GM18505 (cell line): ENCODE measurements at regions not wholly inside any gene's neighbourhood (a gene's known extent, or its start where the extent isn't known, plus 50 kb on each side); places are given as distances from the start of the nearest gene placed in this dataset.
A peak's percentile ranks its signal among the peaks of the same experiment; 100 is the strongest.
"Not testable (repeated sequence)": the region's sequence is repeated elsewhere in the genome, so short reads cannot be mapped to it uniquely, and the experiment has no call there.

ENCODE experiments used
- ATAC-seq: cut with Tn5 transposase; IDR thresholded peaks from one replicate; pipeline ENCODE4 v1.9.1; 2021; ENCODE audit not compliant: unreplicated experiment
- POLR2A ChIP-seq: IDR thresholded peaks from 4 replicates; pipeline ENCODE4 v1.6.1; 2011; ENCODE audit warnings: borderline replicate concordance; ENCODE audit not compliant: insufficient read depth, insufficient read length; ENCODE audit errors: extremely low read depth

DNA sequence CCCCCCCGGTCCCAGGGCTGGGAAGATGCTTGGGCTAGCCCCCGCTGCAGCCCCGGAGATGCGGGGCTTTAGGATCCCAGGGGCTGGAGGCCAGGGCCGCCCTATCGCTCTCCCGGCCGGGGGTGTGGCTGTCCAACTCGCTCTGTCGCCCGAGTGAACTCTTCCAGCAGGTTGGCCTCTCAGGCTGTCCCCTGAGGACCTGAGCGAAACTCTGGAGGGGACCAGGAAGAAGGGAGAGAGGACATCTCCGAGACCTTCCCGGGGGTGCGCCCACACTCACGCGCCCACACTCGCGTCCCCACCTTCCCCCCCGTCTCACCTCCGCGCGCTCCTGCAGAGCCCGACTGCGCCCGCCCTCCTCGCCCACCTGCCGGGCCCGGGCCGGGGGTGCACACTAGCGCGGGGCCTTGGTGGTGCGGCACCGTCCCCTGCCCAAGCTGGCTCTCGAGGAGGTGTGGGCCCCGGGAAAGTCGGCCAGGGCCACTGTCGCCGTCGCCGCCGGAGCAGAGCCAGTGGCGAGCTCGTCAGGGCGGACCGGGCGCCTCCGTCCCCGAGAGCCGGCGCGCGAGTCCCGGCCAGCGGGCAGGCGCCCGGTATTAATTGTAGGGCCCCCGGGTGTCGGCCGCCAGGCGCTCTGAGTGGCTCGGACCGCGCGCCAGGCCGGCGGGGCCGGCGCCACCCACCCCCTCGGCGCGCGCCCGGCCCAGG lies 101.7 kb upstream of the SVIL start:
- ATAC-seq: no peak
- no peak for TF ChIP-seq POLR2A

DNA sequence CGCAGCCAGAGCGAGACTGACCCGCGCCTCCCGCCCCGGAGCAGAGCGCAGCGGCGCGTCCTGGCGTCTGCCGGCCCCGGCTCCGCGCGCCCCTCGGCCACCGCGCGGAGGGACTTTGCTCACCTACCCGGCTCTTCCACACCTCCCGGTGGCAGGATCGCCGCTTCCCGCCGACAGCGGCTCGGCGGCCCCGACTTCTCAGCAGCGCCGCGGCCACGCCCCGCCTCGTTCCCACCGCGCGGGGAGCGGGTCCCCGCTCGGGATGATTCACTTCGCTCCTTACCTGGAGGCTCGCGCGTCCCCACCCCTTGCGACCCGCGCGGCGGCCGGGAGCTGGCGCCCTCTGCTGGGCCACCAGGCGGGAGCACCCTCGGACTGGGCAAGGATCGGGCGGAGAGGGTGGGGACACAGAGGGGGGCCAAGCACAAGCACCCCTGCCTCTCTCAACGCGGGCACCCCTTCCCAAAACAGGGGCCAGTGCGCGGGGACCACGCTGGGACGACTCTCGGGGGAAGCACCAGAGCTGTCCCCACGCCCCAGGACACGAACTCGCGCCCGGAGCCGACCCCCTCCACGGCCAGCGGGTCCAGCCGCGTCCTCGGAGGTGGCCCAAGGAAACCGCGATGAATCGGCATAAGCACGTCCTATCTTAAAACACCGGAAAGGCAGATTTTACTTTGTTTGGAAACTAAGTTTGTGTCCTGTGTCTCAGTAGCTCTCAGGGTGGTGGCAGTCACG lies 101.0 kb upstream of the SVIL start:
- ATAC-seq: peak; percentile 90
- no peak for TF ChIP-seq POLR2A

DNA sequence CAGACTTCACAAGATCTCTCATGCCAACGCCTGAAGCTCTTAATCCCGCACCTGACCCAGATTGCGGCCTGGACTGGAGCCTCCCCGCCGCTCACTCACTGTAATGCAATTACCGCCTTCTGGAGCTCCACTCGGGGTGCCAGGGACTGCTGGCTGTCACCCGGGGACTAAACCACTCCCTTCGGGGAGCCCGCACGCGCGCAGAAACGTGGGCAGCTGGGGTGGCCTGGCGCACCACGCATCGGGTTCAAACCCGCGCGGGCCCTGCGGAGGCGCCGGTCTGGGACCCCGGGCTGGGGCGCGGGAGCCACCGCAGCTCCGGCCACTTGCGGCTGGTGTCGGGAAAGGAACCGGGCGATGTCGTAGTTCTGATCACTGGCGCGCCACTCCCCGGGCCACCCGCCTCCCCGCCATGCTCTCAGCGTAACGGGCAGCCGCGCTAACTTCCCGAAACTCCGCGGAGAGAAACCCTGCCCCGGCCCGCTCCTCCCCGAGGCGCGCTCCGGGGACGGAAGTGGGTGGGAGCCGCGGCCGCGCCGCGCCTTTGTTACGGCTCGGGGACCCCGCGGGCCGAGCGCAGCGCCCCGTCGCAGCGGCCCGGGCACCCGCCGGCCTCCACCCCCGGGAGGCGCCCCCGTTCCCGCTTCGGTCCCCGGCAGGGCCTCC lies 100.3 kb upstream of the SVIL start:
- no peak for TF ChIP-seq POLR2A
- peak; percentile 47 for ATAC-seq

DNA sequence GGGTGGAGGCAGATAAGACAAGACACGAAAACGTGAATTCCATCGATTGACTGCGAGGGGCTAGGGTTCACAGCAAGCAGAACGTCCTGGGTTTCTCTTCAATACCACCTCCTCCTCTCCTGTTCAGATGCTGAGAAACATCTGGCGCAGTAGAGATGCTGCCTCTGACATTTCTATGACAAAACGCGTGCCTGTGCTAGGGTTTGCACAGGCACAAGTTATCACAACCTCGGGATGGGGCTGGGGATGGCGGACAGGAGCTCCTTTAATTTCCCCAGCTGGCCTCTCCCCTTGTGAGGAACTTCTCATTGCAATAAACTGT lies 99.8 kb upstream of the SVIL start:
- no peak for TF ChIP-seq POLR2A
- no peak for ATAC-seq

DNA sequence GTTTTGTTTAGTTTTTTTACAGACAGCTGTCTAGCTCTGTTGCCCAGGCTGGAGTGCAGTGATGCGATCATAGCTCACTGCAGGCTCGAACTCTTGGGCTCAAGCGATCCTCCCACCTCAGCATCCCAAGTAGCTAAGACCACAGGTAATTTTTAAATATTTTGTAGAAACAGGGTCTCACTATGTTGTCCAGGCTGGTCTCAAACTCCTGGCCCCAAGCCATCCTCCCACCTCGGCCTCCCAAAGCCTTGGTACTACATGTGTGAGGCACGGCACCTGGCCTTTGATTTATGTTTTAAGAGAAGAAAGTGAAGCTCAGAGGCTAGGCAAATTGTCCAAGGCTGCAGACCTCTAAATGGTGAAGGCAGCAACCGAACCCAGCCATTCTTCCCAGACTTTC lies 98.6 kb upstream of the SVIL start:
- TF ChIP-seq POLR2A: no peak
- no peak for ATAC-seq

DNA sequence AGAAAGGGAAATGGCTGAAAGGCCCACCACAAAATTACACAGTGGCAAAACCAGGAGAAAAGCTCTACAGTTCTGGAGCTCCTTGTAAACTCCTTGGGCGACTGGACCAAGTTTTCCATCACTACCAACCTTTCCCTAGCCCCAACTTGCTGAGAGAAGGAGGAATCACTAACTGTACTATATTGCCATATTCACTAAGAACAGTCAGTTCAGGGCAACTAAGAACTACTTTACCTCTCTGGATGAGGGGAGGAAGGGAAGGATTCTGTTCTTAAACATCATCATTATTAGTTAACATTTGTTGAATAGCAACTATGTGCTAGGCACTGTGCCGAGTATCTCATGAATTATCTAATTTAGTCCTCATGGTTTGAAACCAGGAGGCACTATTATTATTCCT lies 98.1 kb upstream of the SVIL start:
- no peak for ATAC-seq
- TF ChIP-seq POLR2A: no peak

DNA sequence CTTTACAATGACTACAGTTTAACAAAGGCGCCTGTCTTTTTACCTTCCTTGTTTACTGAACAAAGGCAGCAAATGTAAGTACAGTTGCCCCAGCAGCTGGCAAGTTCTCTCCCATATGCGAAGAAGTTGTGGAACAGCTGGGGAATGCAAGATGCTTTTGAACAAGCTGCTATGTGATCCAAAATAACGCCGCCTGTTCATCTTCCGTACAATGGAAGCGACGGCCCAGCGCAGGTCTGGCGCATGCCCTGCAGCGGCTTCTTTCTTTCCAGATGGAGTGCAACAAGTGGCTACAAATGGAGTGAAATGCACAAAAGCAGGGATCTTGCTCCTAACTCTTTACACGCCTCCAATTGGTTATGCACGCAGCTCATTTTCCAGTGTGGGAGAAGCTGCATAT lies 97.0 kb upstream of the SVIL start:
- TF ChIP-seq POLR2A: no peak

DNA sequence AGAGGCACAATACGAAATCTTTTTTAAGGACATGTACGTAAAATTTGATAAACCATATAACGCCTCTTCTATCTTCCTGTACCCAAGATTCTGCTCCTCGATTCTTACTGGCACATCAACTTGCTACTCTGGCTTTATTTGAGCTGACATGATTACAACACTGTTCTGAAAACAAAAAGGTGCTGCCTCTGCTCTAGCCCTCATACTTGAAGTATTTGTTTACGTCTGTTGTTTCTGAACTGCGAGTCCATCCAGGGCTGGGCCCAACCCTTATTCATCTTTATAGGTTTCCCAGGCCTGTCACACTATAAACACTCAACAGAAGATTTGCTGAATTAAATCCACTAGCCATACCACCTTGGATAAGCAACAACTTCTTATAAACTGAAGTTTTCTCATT lies 96.2 kb upstream of the SVIL start:
- no peak for ATAC-seq
- TF ChIP-seq POLR2A: no peak

More for the DNA sequence above, 97.0 kb upstream of the SVIL start:
- ATAC-seq: no peak

DNA sequence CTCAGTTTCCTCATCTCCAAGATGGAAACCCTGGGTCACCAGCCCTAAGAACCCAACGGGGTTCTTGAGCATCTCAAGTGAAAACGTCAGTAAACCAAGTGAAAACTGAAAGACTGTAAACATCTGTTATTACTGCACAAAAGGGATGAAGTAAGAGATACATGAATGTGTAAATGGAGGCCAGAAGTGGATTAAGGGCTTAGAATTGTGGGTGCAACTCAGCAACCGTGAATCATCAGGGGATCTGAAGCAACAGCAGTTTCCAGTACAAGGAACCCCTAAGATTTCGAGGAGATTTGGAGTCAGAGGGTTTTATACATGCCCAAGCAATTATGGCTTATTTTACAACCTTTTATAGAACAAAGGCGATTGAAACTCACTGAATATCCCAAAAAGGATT lies 95.7 kb upstream of the SVIL start:
- ATAC-seq: no peak
- no peak for TF ChIP-seq POLR2A

DNA sequence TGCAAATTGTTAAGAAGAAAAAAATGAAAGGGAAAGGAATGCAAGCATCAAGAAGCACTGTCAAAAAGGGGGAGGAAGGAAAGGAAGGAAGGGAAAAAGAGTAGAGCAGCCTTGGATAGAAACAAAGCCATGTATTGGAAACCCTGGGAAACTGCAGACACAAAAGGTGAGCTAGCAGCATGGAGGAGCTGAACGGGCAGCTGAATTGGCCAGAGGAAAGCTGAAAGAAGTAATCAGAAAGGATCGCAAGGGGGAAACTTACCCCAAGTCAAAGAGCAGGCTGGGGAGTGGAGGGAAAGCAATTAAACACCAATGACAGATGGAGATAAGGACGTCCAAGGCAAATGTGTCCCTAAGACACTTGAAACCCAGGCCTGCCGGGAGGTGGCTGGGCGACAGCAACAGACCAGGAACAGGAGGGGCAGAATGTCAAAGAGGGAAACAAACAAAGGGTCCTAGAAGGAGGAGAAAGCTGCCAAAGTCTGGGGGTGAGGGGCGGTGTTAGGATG lies 93.8 kb upstream of the SVIL start:
- no peak for TF ChIP-seq POLR2A
- no peak for ATAC-seq

DNA sequence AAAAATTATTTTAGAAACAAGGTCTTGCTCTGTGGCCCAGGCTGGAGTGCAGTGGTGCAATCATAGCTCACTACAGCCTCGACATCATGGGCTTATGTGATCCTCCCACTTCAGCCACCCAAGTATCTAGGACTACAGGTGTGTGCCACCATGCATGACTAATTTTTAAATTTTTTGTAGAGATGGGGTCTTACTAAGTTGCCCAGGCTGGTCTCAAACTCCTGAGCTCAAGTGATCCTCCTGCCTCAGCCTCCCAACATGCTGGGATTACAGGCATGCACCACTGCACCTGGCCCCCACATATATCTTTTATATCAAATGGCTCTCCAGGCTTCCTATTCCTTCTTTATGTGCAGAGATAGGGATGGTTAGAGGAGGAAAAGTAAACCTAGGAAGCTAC lies 91.2 kb upstream of the SVIL start:
- ATAC-seq: not testable (repeated sequence)

DNA sequence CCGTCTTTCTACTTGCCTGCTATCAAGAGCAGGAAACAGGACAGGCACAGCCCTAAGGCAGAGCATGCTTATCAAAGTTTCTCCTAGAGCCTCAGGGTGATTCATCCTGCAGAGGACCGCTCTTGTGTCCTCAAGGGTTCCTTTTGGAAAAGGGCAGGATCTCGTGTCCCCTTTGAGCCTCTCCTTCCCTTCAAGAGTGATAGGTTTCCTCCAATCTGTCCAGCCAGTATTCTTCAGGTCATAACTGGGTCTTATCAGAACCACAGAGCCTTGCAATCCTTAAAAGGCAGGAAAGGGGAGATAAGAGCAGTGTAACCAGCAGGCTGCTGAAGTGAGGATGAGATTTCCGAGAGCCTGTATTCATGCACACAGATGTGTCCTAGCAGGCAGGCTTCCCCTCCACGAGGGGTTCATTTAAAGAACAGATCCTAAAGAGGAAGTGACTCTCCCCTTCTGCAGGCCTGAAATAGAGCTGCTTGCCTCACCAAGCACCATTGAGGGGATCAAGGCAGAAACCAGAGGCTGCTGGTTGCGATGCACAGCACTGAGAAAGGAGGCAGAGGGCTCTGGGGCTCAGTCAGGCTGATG lies 90.5 kb upstream of the SVIL start:
- TF ChIP-seq POLR2A: no peak
- ATAC-seq: no peak

DNA sequence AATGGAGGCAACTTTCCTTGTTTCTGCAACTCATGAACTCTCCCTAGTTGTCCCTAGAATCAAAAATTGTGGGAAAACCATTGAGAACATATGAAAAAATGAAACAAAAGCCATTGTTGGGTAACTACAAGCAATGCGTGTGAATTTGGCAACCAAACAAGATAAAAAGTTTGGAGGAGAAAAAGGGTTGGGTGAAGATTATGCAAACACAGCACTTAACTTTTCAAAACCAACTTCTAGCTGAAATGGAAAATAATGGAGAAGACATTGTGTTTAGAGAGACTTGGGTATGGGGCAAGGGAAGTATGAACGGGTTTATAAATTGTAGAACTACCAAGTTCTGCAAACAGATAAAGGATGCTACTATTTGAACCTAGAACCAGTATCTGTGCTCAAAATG lies 89.0 kb upstream of the SVIL start:
- TF ChIP-seq POLR2A: no peak
- no peak for ATAC-seq

DNA sequence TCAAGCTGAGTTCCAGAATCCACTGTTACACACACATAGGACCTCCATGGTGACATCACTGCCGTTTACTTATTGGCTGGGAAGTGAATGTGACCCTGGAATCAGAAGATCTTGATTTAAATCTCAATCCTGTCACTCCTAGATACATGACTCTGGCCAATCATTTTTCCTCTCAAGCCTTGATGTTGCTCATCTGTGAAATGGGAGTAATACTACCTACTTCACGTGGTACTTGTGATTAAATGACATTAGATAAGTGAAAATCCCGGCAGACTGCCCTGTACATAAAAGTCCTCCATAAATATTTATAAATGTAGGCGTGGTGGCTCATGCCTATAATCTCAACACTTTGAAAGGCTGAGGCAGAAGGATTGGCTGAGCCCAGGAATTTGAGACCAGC lies 88.0 kb upstream of the SVIL start:
- no peak for ATAC-seq

More for the DNA sequence above, 88.0 kb upstream of the SVIL start:
- no peak for TF ChIP-seq POLR2A
